Liver (tissue), 8 donors: ENCODE measurements at regions not wholly inside any gene's neighbourhood (a gene's known extent, or its start where the extent isn't known, plus 50 kb on each side); places are given as distances from the start of the nearest gene placed in this dataset.

Source experiments
- DNase-seq: peaks from one replicate; pipeline ENCODE4 v3.0.0-alpha.2; 2017; ENCODE audit warnings: low spot score
- H3K27ac ChIP-seq, 2 donors: one replicate each; pipeline ENCODE4 v1.7.0; 2013; ENCODE audit warnings: inconsistent platforms in 2 of 2, low read length in 2 of 2, control low read depth in 1 of 2, low read depth in 1 of 2, mild to moderate bottlenecking in 1 of 2
- H3K27me3 ChIP-seq, 4 donors: one replicate each; pipeline versions ENCODE4 v1.6.1 to v1.7.0; 2013; ENCODE audit warnings: low read length in 3 of 4, inconsistent platforms in 1 of 4, mild to moderate bottlenecking in 1 of 4, moderate library complexity in 1 of 4; ENCODE audit not compliant: control insufficient read depth in 4 of 4, insufficient read depth in 4 of 4
- H3K36me3 ChIP-seq, 4 donors: one replicate each; pipeline versions ENCODE4 v1.6.1 to v1.7.0; 2013; ENCODE audit warnings: low read length in 3 of 4, mild to moderate bottlenecking in 3 of 4, low read depth in 1 of 4, moderate library complexity in 1 of 4; ENCODE audit not compliant: control insufficient read depth in 4 of 4, insufficient read depth in 3 of 4
- H3K4me1 ChIP-seq, 4 donors: one replicate each; pipeline versions ENCODE4 v1.6.1 to v1.7.0; 2013; ENCODE audit warnings: low read length in 3 of 4, mild to moderate bottlenecking in 3 of 4, moderate library complexity in 1 of 4; ENCODE audit not compliant: control insufficient read depth in 4 of 4, insufficient read depth in 4 of 4
- H3K4me3 ChIP-seq, 3 donors: one replicate each; pipeline versions ENCODE4 v1.6.1 to v1.7.0; 2013; ENCODE audit warnings: low read length in 3 of 3, control low read depth in 1 of 3, low read depth in 1 of 3, mild to moderate bottlenecking in 1 of 3
- H3K9ac ChIP-seq, 2 donors: one replicate each; pipeline ENCODE4 v1.7.0; 2013; ENCODE audit warnings: low read length in 2 of 2, mild to moderate bottlenecking in 2 of 2, moderate library complexity in 2 of 2, control low read depth in 1 of 2, low read depth in 1 of 2
- H3K9me3 ChIP-seq, 4 donors: one replicate each; pipeline versions ENCODE4 v1.6.1 to v1.7.0; 2013; ENCODE audit warnings: low read length in 3 of 4; ENCODE audit not compliant: control insufficient read depth in 4 of 4
- CTCF ChIP-seq: fragments of 150-350 bp; IDR thresholded peaks from 2 replicates; pipeline ENCODE4 v1.5.1; 2017; ENCODE audit warnings: improper control_type of control experiment, low read depth, low read length; ENCODE audit not compliant: missing input control
- EGR1 ChIP-seq, 2 donors: IDR thresholded peaks; 2 replicates each; pipeline ENCODE4 v1.6.1; 2016 to 2018; ENCODE audit warnings: antibody characterized with exemption in 2 of 2, low read depth in 2 of 2
- FOXA1 ChIP-seq: IDR thresholded peaks from 2 replicates; pipeline ENCODE4 v1.6.1; 2016; ENCODE audit warnings: antibody characterized with exemption
- FOXA2 ChIP-seq: IDR thresholded peaks from 2 replicates; pipeline ENCODE4 v1.6.1; 2016; ENCODE audit warnings: antibody characterized with exemption
- HNF4A ChIP-seq, 2 donors: conservative IDR thresholded peaks; 2 replicates each; pipeline ENCODE4 v1.6.1; 2016; ENCODE audit warnings: antibody characterized with exemption in 2 of 2, mild to moderate bottlenecking in 2 of 2
- HNF4G ChIP-seq: IDR thresholded peaks from 2 replicates; pipeline ENCODE4 v1.6.1; 2016; ENCODE audit warnings: antibody characterized with exemption
- MAX ChIP-seq: IDR thresholded peaks from 2 replicates; pipeline ENCODE4 v1.6.1; 2016; ENCODE audit warnings: antibody characterized with exemption
- NR2F2 ChIP-seq: IDR thresholded peaks from 2 replicates; pipeline ENCODE4 v1.6.1; 2016; ENCODE audit warnings: antibody characterized with exemption
- REST ChIP-seq: IDR thresholded peaks from 2 replicates; pipeline ENCODE4 v1.6.1; 2016; ENCODE audit warnings: antibody characterized with exemption, mild to moderate bottlenecking
- RXRA ChIP-seq, 2 donors: IDR thresholded peaks; 2 replicates each; pipeline ENCODE4 v1.6.1; 2017 to 2018; ENCODE audit warnings: antibody characterized with exemption in 2 of 2, mild to moderate bottlenecking in 1 of 2
- SP1 ChIP-seq: IDR thresholded peaks from 2 replicates; pipeline ENCODE4 v1.6.1; 2018; ENCODE audit warnings: antibody characterized with exemption, mild to moderate bottlenecking
- TAF1 ChIP-seq: conservative IDR thresholded peaks from 2 replicates; pipeline ENCODE4 v1.6.1; 2016; ENCODE audit warnings: antibody characterized with exemption, mild to moderate bottlenecking
- YY1 ChIP-seq: IDR thresholded peaks from 2 replicates; pipeline ENCODE4 v1.6.1; 2016; ENCODE audit warnings: antibody characterized with exemption, mild to moderate bottlenecking
- WGBS: extraction: QIAGEN DNeasy Blood & Tissue Kit; methylation state at CpG from one replicate; pipeline ENCODE4 v1.1.7; 2013; 5-methylcytosine and 5-hydroxymethylcytosine counted together
- TF ChIP-seq, protein P1 (sequence below): IDR thresholded peaks from 2 replicates; pipeline ENCODE4 v1.6.1; 2016; ENCODE audit warnings: antibody characterized with exemption
- donor health status: healthy.
- donor health status: healthy.
- donor health status: healthy.
- donor health status: healthy.
- donor health status: healthy.

- DNase-seq: no peak
- Histone ChIP-seq H3K4me1 (no peaks in the 10 kb centered on the region), H3K36me3 (no peaks in the 10 kb centered on the region), H3K9ac (no peak overlapping the region), H3K4me3 (no peak overlapping the region), H3K9me3 (no peaks in the 10 kb centered on the region), H3K27ac (no peak overlapping the region), H3K27me3 (no peaks in the 10 kb centered on the region)
- WGBS: 89% methylated on average over 11 of the region's 11 CpGs
- TF ChIP-seq NR2F2 (no peak), MAX (no peak), HNF4A (conservative IDR thresholded peaks at IDR 0.05) (no peak), RXRA (IDR thresholded peaks at IDR 0.05) (no peak), TAF1 (no peak), SP1 (no peak), CTCF (no peak)
These were observed 408.5 kb upstream of the SULF2 start for GRCh38 chr20:48193627-48194425.

- no peak overlapping the region for H3K4me3 ChIP-seq
- H3K4me1 ChIP-seq: no peaks in the 10 kb centered on the region
- no peaks in the 10 kb centered on the region for H3K27me3 ChIP-seq
- no peaks in the 10 kb centered on the region for H3K9me3 ChIP-seq
- DNase-seq: no peak
- no peak overlapping the region for H3K27ac ChIP-seq
- WGBS: 84% methylated on average over 12 of the region's 12 CpGs
- TF ChIP-seq REST (no peak), YY1 (no peak), CTCF (no peak), FOXA2 (no peak), HNF4G (no peak), FOXA1 (no peak), EGR1 (IDR thresholded peaks at IDR 0.05; ENCODE audit: low read depth in 2 of 2) (no peak), NR2F2 (no peak)
- TF ChIP-seq, protein P1, sequence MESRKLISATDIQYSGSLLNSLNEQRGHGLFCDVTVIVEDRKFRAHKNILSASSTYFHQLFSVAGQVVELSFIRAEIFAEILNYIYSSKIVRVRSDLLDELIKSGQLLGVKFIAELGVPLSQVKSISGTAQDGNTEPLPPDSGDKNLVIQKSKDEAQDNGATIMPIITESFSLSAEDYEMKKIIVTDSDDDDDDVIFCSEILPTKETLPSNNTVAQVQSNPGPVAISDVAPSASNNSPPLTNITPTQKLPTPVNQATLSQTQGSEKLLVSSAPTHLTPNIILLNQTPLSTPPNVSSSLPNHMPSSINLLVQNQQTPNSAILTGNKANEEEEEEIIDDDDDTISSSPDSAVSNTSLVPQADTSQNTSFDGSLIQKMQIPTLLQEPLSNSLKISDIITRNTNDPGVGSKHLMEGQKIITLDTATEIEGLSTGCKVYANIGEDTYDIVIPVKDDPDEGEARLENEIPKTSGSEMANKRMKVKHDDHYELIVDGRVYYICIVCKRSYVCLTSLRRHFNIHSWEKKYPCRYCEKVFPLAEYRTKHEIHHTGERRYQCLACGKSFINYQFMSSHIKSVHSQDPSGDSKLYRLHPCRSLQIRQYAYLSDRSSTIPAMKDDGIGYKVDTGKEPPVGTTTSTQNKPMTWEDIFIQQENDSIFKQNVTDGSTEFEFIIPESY: no peak
- no peaks in the 10 kb centered on the region for H3K36me3 ChIP-seq
- no peak overlapping the region for H3K9ac ChIP-seq
These were observed 406.8 kb upstream of the SULF2 start for GRCh38 chr20:48192109-48192508.
